Esophagus muscularis mucosa (tissue), 3 donors: ENCODE measurements at regions not wholly inside any gene's neighbourhood (a gene's known extent, or its start where the extent isn't known, plus 50 kb on each side); places are given as distances from the start of the nearest gene placed in this dataset.

Experiments
- POLR2A ChIP-seq: fragments of 450-650 bp; IDR thresholded peaks from one replicate; pipeline ENCODE4 v1.6.1; 2017; ENCODE audit warnings: antibody characterized with exemption, moderate library complexity, mild to moderate bottlenecking, low read depth
- TF ChIP-seq, protein P1 (sequence below), 3 experiments: fragments of 200-600 bp in 2 of 3; fragments of 450-650 bp in 1 of 3; sonication (generic) in 2 of 3; IDR thresholded peaks; one replicate each; pipeline ENCODE4 v1.5.1; 2017 to 2019; ENCODE audit warnings: antibody characterized with exemption in 3 of 3, mild to moderate bottlenecking in 2 of 3, moderate library complexity in 1 of 3

DNA sequence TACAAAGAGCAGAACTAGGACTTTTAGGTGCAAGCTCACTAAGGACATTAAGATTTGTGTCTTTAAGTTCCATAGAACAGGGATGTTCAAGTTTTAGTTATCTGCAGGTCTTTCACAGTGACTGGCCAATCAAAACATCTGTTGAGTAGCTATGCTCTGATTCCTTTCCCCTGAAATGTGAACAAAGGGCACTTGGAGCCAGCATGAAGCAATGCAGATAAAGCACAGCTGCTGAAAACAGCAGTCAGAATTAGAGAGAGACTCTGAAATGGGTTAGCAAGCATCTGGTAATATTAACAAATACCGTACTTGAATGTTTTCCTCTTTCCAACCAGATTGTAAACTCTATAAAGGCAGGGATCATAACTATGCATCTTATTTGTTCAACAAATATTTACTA lies 276.9 kb downstream of the RAB28 start:
- TF ChIP-seq, protein P1, sequence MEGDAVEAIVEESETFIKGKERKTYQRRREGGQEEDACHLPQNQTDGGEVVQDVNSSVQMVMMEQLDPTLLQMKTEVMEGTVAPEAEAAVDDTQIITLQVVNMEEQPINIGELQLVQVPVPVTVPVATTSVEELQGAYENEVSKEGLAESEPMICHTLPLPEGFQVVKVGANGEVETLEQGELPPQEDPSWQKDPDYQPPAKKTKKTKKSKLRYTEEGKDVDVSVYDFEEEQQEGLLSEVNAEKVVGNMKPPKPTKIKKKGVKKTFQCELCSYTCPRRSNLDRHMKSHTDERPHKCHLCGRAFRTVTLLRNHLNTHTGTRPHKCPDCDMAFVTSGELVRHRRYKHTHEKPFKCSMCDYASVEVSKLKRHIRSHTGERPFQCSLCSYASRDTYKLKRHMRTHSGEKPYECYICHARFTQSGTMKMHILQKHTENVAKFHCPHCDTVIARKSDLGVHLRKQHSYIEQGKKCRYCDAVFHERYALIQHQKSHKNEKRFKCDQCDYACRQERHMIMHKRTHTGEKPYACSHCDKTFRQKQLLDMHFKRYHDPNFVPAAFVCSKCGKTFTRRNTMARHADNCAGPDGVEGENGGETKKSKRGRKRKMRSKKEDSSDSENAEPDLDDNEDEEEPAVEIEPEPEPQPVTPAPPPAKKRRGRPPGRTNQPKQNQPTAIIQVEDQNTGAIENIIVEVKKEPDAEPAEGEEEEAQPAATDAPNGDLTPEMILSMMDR (IDR thresholded peaks at IDR 0.05) = no peak
- no peak for TF ChIP-seq POLR2A
